ENCODE measurements at regions not wholly inside any gene's neighbourhood (a gene's known extent, or its start where the extent isn't known, plus 50 kb on each side); places are given as distances from the start of the nearest gene placed in this dataset.

- Mint-ChIP-seq H3K27ac (ENCODE audit: low read depth, unreplicated experiment) (no peak overlapping the region), H3K4me3 (ENCODE audit: unreplicated experiment) (no peak overlapping the region), H3K9me3 (ENCODE audit: unreplicated experiment) (no peaks in the 10 kb centered on the region), H3K27me3 (ENCODE audit: insufficient read depth, unreplicated experiment) (no peaks in the 10 kb centered on the region), H3K4me1 (ENCODE audit: insufficient read depth, unreplicated experiment) (no peaks in the 10 kb centered on the region), H3K36me3 (ENCODE audit: insufficient read depth, unreplicated experiment) (no peaks in the 10 kb centered on the region)
- ChIA-PET CTCF (interaction anchor here (0.6 to 2.1 kb wide), 3 partner anchors 10 to 547 kb away, joined by 4 to 6 read pairs (median 5); no protein-coding TSS in a partner anchor), POLR2A (interaction anchor here (0.7 to 2.8 kb wide), 11 partner anchors 9 to 551 kb away, joined by 3 to 18 read pairs (median 4); no protein-coding TSS in a partner anchor)
- intact Hi-C loops (cut with micrococcal nuclease) = no loop called here
- DNase-seq (ENCODE audit: unreplicated experiment) = no peak
- no TSS peak for BruUV-seq (replicated peaks)
- no peak for TF ChIP-seq CTCF (IDR thresholded peaks at IDR 0.05; ENCODE audit: unreplicated experiment)
Measured at GRCh38 chr1:234554218-234554697, 55.7 kb downstream of the IRF2BP2 start.

GRCh38 chr1:234553240-234554188 lies 56.5 kb downstream of the IRF2BP2 start:
- BruUV-seq (replicated peaks) = no TSS peak
- H3K4me3 Mint-ChIP-seq (ENCODE audit: unreplicated experiment) = no peak overlapping the region
- no peaks in the 10 kb centered on the region for H3K27me3 Mint-ChIP-seq (ENCODE audit: insufficient read depth, unreplicated experiment)
- intact Hi-C loops (cut with micrococcal nuclease) = no loop called here
- no peak for TF ChIP-seq CTCF (IDR thresholded peaks at IDR 0.05; ENCODE audit: unreplicated experiment)
- no peaks in the 10 kb centered on the region for H3K36me3 Mint-ChIP-seq (ENCODE audit: insufficient read depth, unreplicated experiment)
- H3K9me3 Mint-ChIP-seq (ENCODE audit: unreplicated experiment) = no peaks in the 10 kb centered on the region
- H3K27ac Mint-ChIP-seq (ENCODE audit: low read depth, unreplicated experiment) = no peak overlapping the region
- ChIA-PET CTCF (interaction anchor here (0.6 to 2.1 kb wide), 5 partner anchors 10 to 547 kb away, joined by 3 to 6 read pairs (median 4); no protein-coding TSS in a partner anchor), POLR2A (interaction anchor here (0.7 to 2.8 kb wide), 12 partner anchors 8 to 552 kb away, joined by 3 to 18 read pairs (median 4); no protein-coding TSS in a partner anchor)
- no peaks in the 10 kb centered on the region for H3K4me1 Mint-ChIP-seq (ENCODE audit: insufficient read depth, unreplicated experiment)
- DNase-seq (ENCODE audit: unreplicated experiment) = no peak

GRCh38 chr1:234551032-234551378 lies 59.0 kb downstream of the IRF2BP2 start:
- intact Hi-C loops (cut with micrococcal nuclease) = no loop called here
- H3K9me3 Mint-ChIP-seq (ENCODE audit: unreplicated experiment) = no peaks in the 10 kb centered on the region
- no peak overlapping the region for H3K27ac Mint-ChIP-seq (ENCODE audit: low read depth, unreplicated experiment)
- DNase-seq (ENCODE audit: unreplicated experiment) = no peak
- ChIA-PET CTCF (interaction anchor here (0.8 to 1.1 kb wide), 2 partner anchors 26 to 50 kb away, joined by 3 to 4 read pairs; no protein-coding TSS in a partner anchor), POLR2A (interaction anchor here (0.9 to 1.2 kb wide), 2 partner anchors 41 to 59 kb away, joined by 3 read pairs; partner anchors contain the start of gene IRF2BP2)
- H3K36me3 Mint-ChIP-seq (ENCODE audit: insufficient read depth, unreplicated experiment) = no peaks in the 10 kb centered on the region
- no peak overlapping the region for H3K4me3 Mint-ChIP-seq (ENCODE audit: unreplicated experiment)
- no TSS peak for BruUV-seq (replicated peaks)
- no peaks in the 10 kb centered on the region for H3K27me3 Mint-ChIP-seq (ENCODE audit: insufficient read depth, unreplicated experiment)
- H3K4me1 Mint-ChIP-seq (ENCODE audit: insufficient read depth, unreplicated experiment) = no peaks in the 10 kb centered on the region
- no peak for TF ChIP-seq CTCF (IDR thresholded peaks at IDR 0.05; ENCODE audit: unreplicated experiment)

GRCh38 chr1:234550341-234551031 lies 59.5 kb downstream of the IRF2BP2 start:
- Mint-ChIP-seq H3K27ac (ENCODE audit: low read depth, unreplicated experiment) (no peak overlapping the region), H3K27me3 (ENCODE audit: insufficient read depth, unreplicated experiment) (no peaks in the 10 kb centered on the region), H3K4me1 (ENCODE audit: insufficient read depth, unreplicated experiment) (peaks cover 1% of the 10 kb centered on the region), H3K9me3 (ENCODE audit: unreplicated experiment) (no peaks in the 10 kb centered on the region), H3K36me3 (ENCODE audit: insufficient read depth, unreplicated experiment) (no peaks in the 10 kb centered on the region), H3K4me3 (ENCODE audit: unreplicated experiment) (no peak overlapping the region)
- no peak for TF ChIP-seq CTCF (IDR thresholded peaks at IDR 0.05; ENCODE audit: unreplicated experiment)
- BruUV-seq (replicated peaks) = no TSS peak
- intact Hi-C loops (cut with micrococcal nuclease) = no loop called here
- CTCF ChIA-PET = interaction anchor here (0.8 to 1.1 kb wide), 3 partner anchors 27 to 50 kb away, joined by 3 to 4 read pairs (median 3); no protein-coding TSS in a partner anchor
- POLR2A ChIA-PET = interaction anchor here (0.8 to 1.2 kb wide), 4 partner anchors 15 to 221 kb away, joined by 3 read pairs; partner anchors contain the start of gene IRF2BP2
- no peak for DNase-seq (ENCODE audit: unreplicated experiment)
